ENCODE measurements at regions not wholly inside any gene's neighbourhood (a gene's known extent, or its start where the extent isn't known, plus 50 kb on each side); places are given as distances from the start of the nearest gene placed in this dataset.

GRCh38 chr2:13877571-13877970, 754.9 kb upstream of the LRATD1 start:
- Histone ChIP-seq H3K27ac (ENCODE audit: low read length) (no peak overlapping the region), H2AFZ (ENCODE audit: low read length) (no peak overlapping the region), H3K79me2 (ENCODE audit: low read length) (no peaks in the 10 kb centered on the region), H3K9me3 (replicated peaks; ENCODE audit: insufficient read depth, low read length) (no peaks in the 10 kb centered on the region), H3K4me1 (ENCODE audit: low read length) (no peaks in the 10 kb centered on the region), H3K27me3 (replicated peaks; ENCODE audit: insufficient read depth, low read length) (no peaks in the 10 kb centered on the region), H3K4me3 (ENCODE audit: low read length) (no peak overlapping the region), H3K36me3 (replicated peaks; ENCODE audit: insufficient read depth, low read length) (no peaks in the 10 kb centered on the region), H3K9me2 (replicated peaks; ENCODE audit: insufficient read depth, low read length) (no peaks in the 10 kb centered on the region), H3F3A (ENCODE audit: insufficient read depth, low read length) (no peaks in the 10 kb centered on the region), H3K4me2 (ENCODE audit: low read depth, low read length) (no peak overlapping the region), H3K9ac (ENCODE audit: low read length) (no peak overlapping the region), H4K20me1 (ENCODE audit: insufficient read depth, low read length) (no peaks in the 10 kb centered on the region)
- TF ChIP-seq EZH2 (optimal IDR thresholded peaks at IDR 0.05; ENCODE audit: low read depth, low read length): no peak
- no peak for TF ChIP-seq EZH2phosphoT487 (IDR thresholded peaks at IDR 0.05; ENCODE audit: low read length)
- TF ChIP-seq, protein P1, sequence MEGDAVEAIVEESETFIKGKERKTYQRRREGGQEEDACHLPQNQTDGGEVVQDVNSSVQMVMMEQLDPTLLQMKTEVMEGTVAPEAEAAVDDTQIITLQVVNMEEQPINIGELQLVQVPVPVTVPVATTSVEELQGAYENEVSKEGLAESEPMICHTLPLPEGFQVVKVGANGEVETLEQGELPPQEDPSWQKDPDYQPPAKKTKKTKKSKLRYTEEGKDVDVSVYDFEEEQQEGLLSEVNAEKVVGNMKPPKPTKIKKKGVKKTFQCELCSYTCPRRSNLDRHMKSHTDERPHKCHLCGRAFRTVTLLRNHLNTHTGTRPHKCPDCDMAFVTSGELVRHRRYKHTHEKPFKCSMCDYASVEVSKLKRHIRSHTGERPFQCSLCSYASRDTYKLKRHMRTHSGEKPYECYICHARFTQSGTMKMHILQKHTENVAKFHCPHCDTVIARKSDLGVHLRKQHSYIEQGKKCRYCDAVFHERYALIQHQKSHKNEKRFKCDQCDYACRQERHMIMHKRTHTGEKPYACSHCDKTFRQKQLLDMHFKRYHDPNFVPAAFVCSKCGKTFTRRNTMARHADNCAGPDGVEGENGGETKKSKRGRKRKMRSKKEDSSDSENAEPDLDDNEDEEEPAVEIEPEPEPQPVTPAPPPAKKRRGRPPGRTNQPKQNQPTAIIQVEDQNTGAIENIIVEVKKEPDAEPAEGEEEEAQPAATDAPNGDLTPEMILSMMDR (IDR thresholded peaks at IDR 0.05; ENCODE audit: low read length): no peak
- DNase-seq: no peak

DNA sequence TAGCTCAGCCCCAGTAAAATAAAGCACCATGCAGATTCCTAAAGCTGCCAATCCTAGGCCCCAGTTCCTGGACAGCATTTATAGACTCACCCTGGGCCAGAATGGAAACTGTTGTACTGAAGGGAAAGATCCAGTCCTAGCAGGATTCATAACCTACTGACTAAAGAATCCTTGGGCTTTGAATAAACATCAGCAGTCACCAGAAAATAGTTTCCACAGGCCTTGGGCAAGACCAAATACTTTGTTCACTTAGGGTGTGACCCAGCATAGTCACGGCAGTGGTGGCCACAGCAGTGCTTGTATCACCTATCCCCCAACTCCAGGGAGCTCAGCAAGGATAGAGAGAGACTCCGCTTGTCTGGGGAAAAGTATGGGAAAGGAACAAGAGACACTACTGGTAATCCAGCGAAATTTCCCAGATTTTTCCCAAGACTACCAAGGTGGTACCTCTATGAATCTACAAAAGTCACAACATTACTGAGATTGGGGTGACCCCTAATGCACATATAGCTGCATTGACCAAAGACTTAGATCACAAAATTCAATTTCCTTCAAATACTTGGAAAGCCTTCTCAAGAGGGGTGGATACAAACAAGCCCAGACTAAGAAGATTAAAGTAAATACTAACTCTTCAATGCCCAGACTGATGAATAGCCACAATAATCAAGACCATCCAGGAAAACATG, 748.1 kb upstream of the LRATD1 start:
- Histone ChIP-seq H3K9ac (ENCODE audit: low read length) (no peak overlapping the region), H3K36me3 (replicated peaks; ENCODE audit: insufficient read depth, low read length) (no peaks in the 10 kb centered on the region), H3F3A (ENCODE audit: insufficient read depth, low read length) (no peaks in the 10 kb centered on the region), H4K20me1 (ENCODE audit: insufficient read depth, low read length) (no peaks in the 10 kb centered on the region), H3K27me3 (replicated peaks; ENCODE audit: insufficient read depth, low read length) (no peaks in the 10 kb centered on the region), H3K4me3 (ENCODE audit: low read length) (no peak overlapping the region), H3K79me2 (ENCODE audit: low read length) (no peaks in the 10 kb centered on the region), H3K9me3 (replicated peaks; ENCODE audit: insufficient read depth, low read length) (no peaks in the 10 kb centered on the region), H2AFZ (ENCODE audit: low read length) (no peak overlapping the region), H3K9me2 (replicated peaks; ENCODE audit: insufficient read depth, low read length) (no peaks in the 10 kb centered on the region), H3K4me2 (ENCODE audit: low read depth, low read length) (no peak overlapping the region), H3K27ac (ENCODE audit: low read length) (no peak overlapping the region), H3K4me1 (ENCODE audit: low read length) (no peaks in the 10 kb centered on the region)
- no peak for DNase-seq
- TF ChIP-seq, protein P1 (IDR thresholded peaks at IDR 0.05; ENCODE audit: low read length): 0 out of 2 replicates have a peak, but pooled peaks have one; percentile 7
- TF ChIP-seq EZH2phosphoT487 (IDR thresholded peaks at IDR 0.05; ENCODE audit: low read length): no peak
- no peak for TF ChIP-seq EZH2 (optimal IDR thresholded peaks at IDR 0.05; ENCODE audit: low read depth, low read length)

DNA sequence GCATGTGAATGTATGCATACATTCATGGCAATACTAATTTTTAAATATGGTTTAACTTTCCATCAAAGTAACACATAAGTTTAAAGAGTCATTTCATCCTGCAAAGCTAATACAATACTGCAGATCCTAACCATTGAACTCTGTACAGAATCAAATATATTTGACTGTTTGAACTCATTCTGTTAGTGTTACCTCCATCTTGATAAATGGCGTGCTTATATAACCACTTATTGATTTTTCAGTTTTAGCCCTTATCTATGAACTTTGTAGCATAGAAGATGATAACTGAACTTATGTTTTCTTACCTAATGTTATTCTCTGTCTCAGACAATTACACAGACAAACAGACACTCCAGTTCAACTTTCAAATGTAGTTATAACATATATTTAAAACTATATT, 731.0 kb upstream of the LRATD1 start:
- Histone ChIP-seq H3K27me3 (replicated peaks; ENCODE audit: insufficient read depth, low read length) (no peaks in the 10 kb centered on the region), H3K9ac (ENCODE audit: low read length) (no peak overlapping the region), H3K9me3 (replicated peaks; ENCODE audit: insufficient read depth, low read length) (no peaks in the 10 kb centered on the region), H3K36me3 (replicated peaks; ENCODE audit: insufficient read depth, low read length) (no peaks in the 10 kb centered on the region), H3K27ac (ENCODE audit: low read length) (no peak overlapping the region), H3K4me2 (ENCODE audit: low read depth, low read length) (no peak overlapping the region), H2AFZ (ENCODE audit: low read length) (no peak overlapping the region), H3K79me2 (ENCODE audit: low read length) (no peaks in the 10 kb centered on the region), H3K9me2 (replicated peaks; ENCODE audit: insufficient read depth, low read length) (no peaks in the 10 kb centered on the region), H4K20me1 (ENCODE audit: insufficient read depth, low read length) (no peaks in the 10 kb centered on the region), H3F3A (ENCODE audit: insufficient read depth, low read length) (no peaks in the 10 kb centered on the region), H3K4me1 (ENCODE audit: low read length) (no peaks in the 10 kb centered on the region), H3K4me3 (ENCODE audit: low read length) (no peak overlapping the region)
- DNase-seq: no peak
- no peak for TF ChIP-seq EZH2 (optimal IDR thresholded peaks at IDR 0.05; ENCODE audit: low read depth, low read length)
- no peak for TF ChIP-seq EZH2phosphoT487 (IDR thresholded peaks at IDR 0.05; ENCODE audit: low read length)
- TF ChIP-seq, protein P1 (IDR thresholded peaks at IDR 0.05; ENCODE audit: low read length): no peak
